CD4-positive, alpha-beta T cell treated with Interleukin-4 for 1 hour (primary cell): ENCODE measurements at regions not wholly inside any gene's neighbourhood (a gene's known extent, or its start where the extent isn't known, plus 50 kb on each side); places are given as distances from the start of the nearest gene placed in this dataset.
"Not testable (repeated sequence)": the region's sequence is repeated elsewhere in the genome, so short reads cannot be mapped to it uniquely, and the experiment has no call there.

ENCODE experiments used
- DNase-seq, 2 donors: peaks; one replicate each; pipeline ENCODE4 v3.0.0-alpha.2; 2020 to 2022

DNA sequence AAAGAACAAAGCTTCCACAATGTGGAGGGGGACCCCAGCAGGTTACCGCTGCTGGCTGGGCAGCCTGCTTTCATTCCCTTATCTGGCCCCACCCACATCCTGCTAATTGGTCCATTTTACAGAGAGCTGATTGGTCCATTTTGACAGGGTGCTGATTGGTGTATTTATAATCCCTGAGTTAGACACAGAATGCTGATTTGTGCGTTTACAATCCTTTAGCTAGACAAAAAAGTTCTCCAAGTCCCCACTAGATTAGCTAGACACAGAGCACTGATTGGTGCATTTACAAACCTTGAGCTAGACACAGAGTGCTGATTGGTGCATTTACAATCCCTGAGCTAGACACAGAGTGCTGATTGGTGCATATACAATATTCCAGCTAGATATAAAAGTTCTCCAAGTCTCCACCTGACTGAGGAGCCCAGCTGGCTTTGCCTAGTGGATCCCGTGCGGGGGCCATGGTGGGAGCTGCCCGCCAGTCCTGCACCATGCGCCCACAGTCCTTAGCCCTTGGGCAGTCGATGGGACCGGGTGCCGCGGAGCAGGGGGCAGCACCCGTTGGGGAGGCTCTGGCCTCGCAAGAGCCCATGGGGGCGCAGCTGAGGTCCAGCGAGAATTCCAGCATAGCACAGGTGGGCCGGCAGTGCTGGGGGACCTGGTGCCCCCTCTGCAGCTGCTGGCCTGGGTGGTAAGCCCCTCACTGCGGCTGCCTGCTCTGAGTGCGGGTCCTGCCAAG is 88.8 kb upstream of the MYLIP start:
- not testable (repeated sequence) for DNase-seq

DNA sequence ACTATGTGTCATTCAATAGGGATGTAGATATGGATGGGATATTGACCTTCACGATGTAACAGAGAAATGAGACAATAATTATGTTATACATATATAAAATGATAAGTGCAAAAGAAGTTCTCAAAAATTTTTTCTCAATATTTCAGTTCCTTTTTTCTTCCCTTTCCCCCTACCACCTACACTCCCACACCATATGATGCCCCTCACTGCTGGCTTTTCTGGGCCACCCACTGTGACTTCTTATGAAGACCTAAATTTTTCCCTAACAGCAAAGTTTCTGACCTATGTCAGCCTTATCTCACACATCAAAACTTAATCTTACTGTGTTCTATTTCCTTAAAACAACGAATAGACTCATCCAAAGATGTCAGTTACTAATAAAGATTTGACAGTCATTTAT is 89.9 kb upstream of the MYLIP start:
- no peak for DNase-seq

DNA sequence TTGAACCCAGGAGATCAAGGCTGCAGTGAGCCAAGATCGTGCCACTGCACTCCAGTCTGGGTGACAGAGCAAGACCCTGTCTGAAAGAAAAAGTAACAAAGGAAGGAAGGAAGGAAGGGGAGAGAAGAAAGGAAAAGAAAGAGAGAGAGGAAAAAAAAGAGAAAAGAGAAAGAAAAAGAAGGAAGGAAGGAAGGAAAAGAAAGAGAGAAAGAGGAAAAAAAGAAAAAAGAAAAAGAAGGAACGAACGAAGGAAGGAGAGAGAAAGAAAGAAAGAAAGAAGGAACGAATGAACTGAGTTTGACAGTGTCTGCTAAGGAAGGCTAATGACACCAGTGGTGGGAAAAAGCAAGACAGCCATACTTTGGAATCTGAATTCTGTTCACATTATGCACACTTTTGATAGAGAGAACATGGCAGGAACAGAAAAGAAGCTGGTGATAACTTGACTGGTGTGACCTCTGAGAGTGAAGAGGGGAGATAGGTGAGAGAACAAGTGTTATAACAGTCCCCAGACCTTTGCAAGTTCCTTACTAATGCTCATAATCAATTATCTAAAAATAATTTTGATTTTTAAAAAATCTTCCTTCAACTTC is 93.3 kb upstream of the MYLIP start:
- DNase-seq = no peak

DNA sequence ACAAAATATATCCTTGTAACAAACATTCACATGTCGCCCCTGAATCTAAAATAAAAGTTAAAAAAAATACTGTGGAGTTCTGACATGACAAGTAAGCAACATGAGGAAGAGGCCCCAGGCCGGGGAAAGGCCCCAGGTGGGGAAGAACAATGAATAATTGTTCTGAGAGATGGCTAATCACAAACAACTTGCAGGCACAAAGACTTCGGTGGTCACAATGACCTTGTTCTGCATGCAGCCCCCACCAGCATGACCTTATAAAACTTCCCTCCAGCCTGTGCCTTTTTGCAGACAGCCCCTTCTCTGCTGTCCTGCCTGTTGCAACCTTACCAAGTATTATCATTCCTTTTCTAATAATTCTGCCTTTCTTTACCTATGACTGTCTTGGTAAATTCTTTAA is 95.7 kb upstream of the MYLIP start:
- DNase-seq = no peak

- DNase-seq = no peak
Observed at GRCh38 chr6:16031278-16031981, 97.5 kb upstream of the MYLIP start.

DNA sequence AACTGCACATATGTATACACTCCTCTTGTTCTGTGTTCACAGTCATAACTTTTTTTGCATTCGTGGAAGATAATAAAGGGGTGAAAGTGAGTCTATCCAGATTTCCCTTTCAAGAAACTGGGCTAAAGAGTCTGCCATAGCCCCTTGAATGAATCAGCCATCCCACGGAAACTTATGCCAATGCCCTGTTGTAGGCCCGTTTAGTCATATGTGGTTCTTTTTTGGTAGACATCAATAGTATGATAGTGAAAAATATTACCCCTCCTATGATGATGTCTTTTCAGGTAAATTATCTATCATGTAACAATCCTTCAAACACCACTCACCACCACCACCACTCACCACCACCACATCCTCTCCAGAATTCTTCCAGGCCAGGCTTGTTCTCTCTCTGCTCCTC is 99.9 kb upstream of the MYLIP start:
- DNase-seq = no peak

DNA sequence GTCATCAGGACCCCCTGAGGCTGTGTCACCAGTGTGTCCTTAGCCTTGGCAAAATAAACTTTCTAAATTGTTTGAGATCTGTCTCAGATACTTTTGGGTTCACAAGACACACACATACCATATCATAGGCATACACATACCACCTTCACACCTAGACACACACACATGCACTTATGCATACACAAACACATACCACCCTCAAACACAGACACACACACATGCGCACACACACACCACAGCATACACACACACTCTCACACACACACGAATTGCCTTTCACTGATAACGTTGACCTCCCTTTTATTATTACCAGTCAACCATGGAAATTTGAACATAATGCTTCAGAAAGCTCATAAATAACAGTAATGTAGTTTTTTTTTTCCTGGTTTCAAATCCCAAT is 108.6 kb upstream of the MYLIP start:
- no peak for DNase-seq

DNA sequence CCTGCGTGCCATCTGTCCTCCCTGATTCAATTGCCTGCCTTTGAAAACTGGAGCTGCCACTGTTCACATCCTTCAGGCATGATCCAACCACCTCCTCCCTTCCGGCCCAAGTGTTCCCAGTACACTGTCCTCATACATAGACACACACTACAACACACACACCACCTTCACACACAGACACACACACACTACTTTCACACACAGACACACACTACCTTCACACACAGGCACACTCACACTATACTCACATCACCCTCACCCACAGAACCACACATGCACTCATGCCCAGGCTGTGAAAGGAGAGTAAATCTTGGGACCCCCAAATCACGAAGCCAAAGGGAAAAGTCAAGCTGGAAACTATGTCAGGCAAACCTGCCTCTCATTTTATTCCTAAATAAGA is 109.4 kb upstream of the MYLIP start:
- no peak for DNase-seq

DNA sequence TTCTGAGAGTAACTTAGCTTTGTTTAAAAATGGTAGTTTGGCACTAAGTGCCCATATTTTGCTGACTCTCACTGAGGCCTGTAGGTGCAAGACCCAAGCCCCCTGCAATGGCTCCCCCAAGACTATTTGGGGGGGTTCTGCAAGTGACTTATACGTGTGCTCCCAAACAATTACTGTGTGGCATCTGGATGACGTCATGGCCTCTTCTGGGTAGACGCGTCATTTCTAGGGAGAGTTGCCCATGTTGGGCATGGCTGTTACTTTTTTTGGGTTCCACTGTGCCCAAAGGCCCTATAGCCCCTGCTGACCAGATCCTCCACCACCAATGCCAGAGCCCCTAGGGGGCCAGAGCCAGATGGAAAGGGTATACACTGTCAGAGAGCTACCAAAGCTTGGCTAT is 110.3 kb upstream of the MYLIP start:
- no peak for DNase-seq

GRCh38 chr6:16014325-16014724 is 114.6 kb upstream of the MYLIP start:
- not testable (repeated sequence) for DNase-seq

DNA sequence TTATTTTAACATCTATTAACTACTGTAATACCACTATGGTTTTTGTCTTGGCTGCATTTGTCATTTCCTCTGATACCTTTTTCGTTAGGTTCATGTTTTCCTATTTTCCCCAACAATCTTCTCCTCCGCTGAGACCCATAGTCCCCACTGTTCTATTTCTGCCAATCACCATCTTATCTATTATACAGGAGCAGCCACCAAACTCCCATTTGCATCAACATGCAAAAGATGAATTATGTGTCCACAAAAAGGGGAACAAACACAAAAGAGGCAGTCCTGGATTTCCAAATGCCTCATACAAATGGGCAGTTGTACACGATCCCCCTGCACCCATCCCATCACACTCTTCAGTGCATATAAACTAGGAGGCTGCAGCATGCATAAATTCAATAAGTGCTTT is 121.7 kb upstream of the MYLIP start:
- DNase-seq = no peak

- no peak for DNase-seq
Observed at GRCh38 chr6:16006681-16007080, 122.2 kb upstream of the MYLIP start.

DNA sequence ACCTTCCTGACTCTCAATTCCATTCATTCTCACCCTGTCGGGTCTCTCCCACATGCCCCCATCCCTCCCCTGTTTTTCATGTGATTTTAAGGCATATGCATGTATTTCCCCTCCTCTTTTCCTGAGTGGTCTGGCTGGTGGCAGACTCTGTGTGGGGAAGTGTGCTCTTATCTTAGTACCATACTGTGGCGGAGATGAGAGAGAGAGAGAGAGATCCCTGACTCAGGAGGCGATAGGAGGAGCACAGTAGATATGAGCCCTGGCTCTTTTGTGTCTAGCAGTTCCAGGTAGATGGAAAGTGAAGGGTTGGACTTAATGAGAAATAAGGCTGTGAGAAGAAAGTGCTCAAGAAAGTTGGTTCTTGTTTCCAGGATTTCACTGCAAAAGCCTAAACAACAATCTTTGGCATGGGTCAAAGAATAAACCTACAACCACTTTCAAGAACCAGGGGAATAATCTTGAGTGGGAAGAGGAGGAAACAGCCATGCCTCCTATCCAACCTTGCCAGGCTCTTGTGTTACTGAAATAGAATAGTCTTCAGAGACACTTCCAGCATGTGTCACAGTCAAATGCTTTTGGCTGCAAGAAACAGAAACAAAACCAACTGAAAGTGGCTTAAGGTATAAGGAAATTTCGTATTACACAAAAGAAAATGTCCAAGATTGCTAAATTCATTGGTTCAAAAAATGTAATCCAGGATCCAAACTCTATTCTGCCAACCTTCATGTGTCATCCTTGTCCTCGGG is 123.8 kb upstream of the MYLIP start:
- DNase-seq = no peak

DNA sequence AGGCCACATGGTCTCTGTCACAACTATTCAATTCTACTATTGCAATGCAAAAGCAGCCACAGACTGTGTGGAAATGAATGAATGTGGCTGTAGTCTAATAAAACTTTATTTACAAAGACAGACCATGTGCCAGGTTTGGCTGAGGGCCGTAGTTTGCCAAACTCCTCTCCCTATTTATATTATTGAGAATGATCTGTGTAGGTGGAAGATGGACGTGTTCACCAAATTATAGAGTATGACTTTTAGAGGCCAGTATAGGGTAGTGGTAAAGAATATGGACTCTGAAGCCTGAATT is 125.7 kb upstream of the MYLIP start:
- no peak for DNase-seq

GRCh38 chr6:16002332-16003196 is 126.3 kb upstream of the MYLIP start:
- DNase-seq = no peak

- DNase-seq = no peak
Observed at GRCh38 chr6:16001158-16001557, 127.7 kb upstream of the MYLIP start.

- DNase-seq = no peak
Observed at GRCh38 chr6:15999201-15999600, 129.7 kb upstream of the MYLIP start.

DNA sequence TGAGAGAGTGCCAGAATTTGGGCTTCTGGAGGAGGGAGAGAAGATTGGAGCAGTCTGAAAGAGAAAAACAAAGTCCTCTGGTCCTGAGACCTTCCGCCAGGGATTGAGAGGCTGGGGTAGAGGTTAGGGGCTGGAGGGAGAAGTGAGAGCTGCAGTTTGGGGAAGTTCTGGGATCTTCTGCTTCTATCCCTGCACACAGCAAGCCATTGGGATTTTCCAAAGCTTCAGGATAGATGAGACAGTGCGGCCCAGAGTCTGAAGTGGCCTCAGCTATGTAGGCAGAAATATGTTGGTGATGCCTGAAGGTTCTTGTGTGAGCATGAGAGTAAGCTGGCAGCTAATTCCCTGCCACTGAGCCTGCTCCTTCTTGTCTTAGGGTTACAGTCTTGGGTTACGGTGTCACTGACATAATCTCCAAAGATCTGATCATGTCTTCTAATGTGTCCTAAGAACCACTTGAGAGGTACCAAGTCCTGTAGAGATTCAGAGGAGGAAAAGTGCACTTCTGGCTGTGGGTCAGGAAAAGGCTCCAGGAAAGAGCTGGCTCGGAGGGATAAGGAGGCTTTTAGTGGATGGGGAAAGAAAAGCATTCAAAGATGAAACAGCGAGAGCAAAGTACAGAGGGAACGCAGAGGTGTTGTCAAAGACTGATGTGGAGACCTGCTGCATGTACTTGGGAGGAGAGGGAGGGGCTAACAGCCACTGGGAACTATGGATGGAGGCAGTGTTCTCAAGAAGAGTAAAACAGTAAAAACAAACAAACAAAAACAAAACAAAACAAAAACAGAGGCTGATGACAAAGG is 131.1 kb upstream of the MYLIP start:
- no peak for DNase-seq

- DNase-seq = no peak
Observed at GRCh38 chr6:15996030-15996429, 132.9 kb upstream of the MYLIP start.

GRCh38 chr6:15995493-15995892 is 133.4 kb upstream of the MYLIP start:
- DNase-seq = no peak

DNA sequence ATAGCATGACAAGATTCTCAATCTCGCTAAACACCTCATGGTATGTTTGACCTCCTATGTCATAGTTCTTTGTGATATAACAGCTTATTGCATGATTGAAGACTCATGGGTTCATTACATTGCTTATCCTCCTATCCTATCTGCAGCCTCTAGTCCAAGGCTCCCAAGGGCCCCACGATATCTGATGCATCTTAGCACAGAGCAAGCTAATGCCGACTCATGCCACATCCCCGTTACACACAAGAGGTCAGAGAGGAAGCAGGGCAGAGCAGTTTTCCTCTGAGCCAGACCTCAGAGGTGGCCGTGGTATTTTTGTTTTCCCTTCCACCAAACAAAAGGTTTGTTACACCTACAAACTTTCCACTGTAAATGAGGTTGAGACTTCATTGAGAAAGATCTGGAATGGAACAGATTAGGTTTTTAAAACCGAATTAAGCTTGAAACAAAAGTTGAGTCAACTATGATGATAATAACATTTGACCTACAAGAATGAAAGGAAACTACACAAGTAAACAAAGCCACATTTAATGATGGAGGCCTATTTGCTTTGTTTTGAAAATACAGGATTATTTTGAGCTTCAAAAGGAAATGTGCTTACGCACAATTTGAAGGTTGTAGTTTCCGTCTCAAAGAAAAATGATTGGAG is 133.9 kb upstream of the MYLIP start:
- DNase-seq = no peak
